Fibroblast of villous mesenchyme (primary cell): ENCODE measurements at regions not wholly inside any gene's neighbourhood (a gene's known extent, or its start where the extent isn't known, plus 50 kb on each side); places are given as distances from the start of the nearest gene placed in this dataset.
"Not testable (repeated sequence)": the region's sequence is repeated elsewhere in the genome, so short reads cannot be mapped to it uniquely, and the experiment has no call there.

ENCODE experiments used
- DNase-seq: peaks from one replicate; pipeline ENCODE4 v3.0.0-alpha.2; 2010; ENCODE audit warnings: low read depth
- H3K4me3 ChIP-seq: 2 replicates; pipeline ENCODE4 v1.5.1; 2011; ENCODE audit warnings: low read depth, mild to moderate bottlenecking, low read length
- TF ChIP-seq, protein P1 (sequence below): IDR thresholded peaks from 2 replicates; pipeline ENCODE4 v1.5.1; 2012; ENCODE audit warnings: low read depth, mild to moderate bottlenecking, low read length; ENCODE audit not compliant: insufficient read depth

DNA sequence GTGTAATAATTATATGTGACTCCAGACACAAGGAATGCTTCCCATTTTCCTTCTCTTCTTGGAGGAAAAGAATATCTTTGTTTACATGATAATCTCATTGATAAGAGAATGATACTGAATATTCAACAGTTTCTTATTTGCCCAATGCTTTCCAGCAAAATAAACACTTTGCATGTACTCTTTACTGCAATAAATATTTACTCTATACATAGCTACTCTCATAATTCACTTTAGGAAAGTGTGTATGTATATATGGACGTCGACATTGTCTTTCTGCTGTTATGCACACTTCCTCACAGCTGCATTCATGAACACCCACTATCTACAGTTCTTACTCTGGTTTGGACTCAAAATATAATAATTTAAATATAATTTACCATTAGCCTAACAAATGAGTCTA, 617.4 kb upstream of the CDH10 start:
- DNase-seq = no peak
- TF ChIP-seq, protein P1, sequence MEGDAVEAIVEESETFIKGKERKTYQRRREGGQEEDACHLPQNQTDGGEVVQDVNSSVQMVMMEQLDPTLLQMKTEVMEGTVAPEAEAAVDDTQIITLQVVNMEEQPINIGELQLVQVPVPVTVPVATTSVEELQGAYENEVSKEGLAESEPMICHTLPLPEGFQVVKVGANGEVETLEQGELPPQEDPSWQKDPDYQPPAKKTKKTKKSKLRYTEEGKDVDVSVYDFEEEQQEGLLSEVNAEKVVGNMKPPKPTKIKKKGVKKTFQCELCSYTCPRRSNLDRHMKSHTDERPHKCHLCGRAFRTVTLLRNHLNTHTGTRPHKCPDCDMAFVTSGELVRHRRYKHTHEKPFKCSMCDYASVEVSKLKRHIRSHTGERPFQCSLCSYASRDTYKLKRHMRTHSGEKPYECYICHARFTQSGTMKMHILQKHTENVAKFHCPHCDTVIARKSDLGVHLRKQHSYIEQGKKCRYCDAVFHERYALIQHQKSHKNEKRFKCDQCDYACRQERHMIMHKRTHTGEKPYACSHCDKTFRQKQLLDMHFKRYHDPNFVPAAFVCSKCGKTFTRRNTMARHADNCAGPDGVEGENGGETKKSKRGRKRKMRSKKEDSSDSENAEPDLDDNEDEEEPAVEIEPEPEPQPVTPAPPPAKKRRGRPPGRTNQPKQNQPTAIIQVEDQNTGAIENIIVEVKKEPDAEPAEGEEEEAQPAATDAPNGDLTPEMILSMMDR = no peak
- H3K4me3 ChIP-seq = no peak overlapping the region

DNA sequence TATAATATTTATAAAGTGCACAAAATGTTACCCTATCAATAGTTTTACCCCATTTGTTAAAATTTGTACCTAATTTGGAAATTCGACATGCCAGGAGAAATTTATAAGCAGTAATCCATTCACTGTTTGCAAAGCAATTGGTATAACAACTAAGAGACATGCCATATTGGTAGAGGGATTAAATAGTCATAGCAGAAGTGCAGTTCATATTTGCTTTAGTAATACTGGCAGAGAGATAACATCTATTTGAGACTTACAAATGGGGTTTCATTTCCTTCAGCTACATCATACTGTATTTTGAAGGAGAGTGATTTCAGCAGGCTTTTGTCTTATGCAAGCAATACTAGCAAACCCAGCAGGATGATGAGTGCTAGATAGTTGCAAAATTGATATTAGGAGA, 610.4 kb upstream of the CDH10 start:
- H3K4me3 ChIP-seq = no peak overlapping the region
- TF ChIP-seq, protein P1 = no peak

DNA sequence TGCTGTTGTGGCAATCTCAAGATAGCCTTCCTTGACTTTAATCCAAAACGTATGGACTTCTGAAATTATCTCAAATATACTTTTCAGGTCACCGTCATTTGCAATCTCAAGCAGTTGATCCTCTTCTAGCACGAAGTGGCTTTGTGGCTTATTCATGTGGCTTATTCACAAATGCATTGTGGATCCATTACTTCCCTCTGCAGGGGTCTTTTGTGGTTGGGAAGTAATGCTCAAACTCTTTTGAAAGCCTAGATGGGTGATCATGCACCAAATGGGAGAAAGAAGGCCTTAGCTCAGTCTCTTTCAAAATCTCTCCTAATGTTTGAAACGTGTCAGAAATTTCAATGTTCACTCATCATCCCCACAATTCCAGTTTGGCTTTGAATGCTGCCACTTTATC, 597.2 kb upstream of the CDH10 start:
- TF ChIP-seq, protein P1 = no peak
- no peak for DNase-seq
- no peak overlapping the region for H3K4me3 ChIP-seq

More for the DNA sequence above, 610.4 kb upstream of the CDH10 start:
- DNase-seq = no peak

DNA sequence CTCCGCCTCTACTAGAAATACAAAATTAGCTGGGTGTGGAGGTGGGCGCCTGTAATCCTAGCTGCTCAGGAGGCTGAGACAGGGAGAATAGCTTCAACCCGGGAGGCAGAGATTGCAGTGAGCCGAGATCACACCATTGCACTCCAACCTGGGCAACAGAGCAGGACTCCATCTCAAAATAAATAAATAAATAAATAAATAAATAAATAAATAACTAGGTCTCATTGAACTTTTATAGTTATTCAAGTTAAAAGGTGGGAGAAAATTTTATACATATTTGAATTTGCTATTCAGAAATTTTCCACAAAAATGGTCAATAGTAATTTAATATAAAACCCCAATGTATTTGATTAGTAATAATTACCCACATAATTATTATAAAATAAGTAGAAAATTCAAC, 593.9 kb upstream of the CDH10 start:
- not testable (repeated sequence) for H3K4me3 ChIP-seq, DNase-seq

DNA sequence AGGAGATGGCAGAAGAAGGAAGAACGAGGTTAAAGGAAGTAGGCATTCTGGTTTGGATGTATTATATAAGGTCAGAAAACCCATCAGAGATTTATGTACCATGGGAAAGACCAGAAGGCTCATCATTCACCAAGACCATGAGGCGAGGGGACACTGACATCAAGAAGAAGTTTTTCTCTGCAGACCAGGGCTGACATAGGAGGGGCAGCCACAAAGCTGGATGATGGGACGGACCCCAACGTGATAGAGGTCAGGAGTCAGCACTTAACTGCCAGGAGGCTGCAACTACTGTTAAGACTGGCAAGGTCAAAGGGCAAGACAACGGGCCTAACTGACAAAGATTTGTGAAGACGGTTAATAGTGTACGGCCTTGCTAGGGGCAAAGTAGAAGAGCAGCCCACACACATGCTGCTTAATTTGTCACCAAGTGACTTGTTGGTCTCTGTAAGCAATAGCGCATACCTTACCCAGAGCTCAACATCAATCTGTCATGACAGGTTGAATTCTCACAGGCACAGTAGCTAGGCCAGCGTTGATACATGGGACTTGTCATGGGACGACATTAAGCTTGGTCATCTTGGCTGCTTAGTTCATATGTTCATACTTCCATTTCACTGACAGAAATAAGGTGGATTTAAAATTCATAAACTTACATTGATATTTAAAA, 579.7 kb upstream of the CDH10 start:
- H3K4me3 ChIP-seq = no peak overlapping the region
- TF ChIP-seq, protein P1 = no peak
- no peak for DNase-seq

DNA sequence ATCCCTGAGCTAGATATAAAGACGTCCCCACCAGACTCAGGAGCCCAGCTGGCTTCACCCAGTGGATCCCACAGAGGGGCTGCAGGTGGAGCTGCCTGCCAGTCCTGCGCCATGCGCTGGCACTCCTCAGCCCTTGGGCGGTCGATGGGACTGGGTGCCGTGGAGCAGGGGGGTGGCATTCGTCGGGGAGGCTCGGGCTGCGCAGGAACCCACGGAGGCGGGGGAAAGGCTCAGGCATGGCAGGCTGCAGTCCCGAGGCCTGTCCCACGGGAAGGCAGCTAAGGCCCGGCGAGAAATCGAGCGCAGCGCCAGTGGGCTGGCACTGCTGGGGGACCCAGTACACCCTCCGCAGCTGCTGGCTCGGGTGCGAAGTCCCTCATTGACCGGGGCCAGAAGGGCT, 555.1 kb upstream of the CDH10 start:
- not testable (repeated sequence) for DNase-seq, H3K4me3 ChIP-seq

DNA sequence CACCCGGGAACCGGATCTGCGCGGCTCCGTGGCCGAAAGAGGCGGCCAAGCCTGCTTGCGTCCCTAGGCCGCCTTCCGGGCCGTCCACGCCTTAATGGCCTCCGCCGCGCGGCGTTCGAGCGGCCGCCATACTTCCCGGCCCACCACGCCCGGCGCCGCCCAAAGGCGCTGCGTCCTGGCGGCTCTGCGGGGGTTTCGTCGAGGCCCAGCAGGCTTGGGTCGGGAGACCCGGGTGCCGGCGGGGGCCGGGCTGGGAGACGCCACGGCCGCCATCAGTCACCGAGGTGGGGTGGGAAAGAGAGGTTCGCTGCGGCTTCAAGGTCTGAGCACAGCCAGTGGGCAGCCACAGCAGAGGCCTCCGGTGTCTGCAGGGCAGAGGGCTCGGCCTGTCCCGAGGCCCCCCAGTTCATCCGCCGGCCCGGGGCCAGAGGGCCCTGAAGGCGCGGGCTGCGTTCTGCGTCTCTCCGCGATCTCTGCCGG, 545.8 kb upstream of the CDH10 start:
- TF ChIP-seq, protein P1 = no peak

DNA sequence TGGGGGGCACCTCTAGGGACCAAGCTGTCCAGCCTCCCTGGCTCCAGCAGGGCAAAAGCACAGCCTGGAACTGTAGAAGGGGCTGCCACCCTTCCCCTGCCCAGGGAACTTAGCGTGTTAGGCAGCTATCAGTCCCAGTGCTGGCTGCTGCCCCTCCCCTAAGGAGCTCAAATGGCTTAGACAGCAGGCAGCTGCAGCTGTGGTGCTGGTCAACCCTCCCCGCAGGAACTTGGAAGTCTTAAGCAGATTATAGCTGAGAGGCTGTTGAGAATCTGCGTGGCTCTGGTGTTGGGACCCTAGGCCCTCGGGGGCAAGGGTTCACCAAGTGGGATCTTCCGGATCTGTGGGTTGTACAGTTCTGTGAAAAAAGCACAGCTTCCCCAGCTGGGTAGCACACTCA, 536.5 kb upstream of the CDH10 start:
- H3K4me3 ChIP-seq = no peak overlapping the region
- DNase-seq = no peak
- TF ChIP-seq, protein P1 = no peak

More for the DNA sequence above, 545.8 kb upstream of the CDH10 start:
- peak overlapping the region; percentile 61 for H3K4me3 ChIP-seq
- peak; percentile 56 for DNase-seq

DNA sequence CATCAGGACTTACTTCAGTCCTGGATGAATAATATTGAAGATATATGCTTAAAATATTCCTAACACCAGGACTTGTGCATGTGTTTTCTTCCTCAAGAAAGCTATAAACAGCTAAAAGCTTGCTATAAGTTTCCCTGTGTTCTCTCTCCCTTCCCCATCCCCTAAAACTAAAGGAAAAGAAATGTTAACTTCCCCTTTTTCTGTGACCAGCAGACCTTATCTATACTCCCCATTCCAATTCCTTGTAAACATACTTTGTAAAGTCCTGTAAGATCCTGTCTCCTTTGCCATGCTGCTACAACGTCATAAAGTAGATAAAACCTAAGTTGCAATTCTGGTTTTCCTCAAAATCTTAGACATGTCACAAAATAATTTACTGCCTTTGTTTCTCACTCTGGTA, 517.8 kb upstream of the CDH10 start:
- DNase-seq, H3K4me3 ChIP-seq: not testable (repeated sequence)
